HG02943 (cell line): ENCODE measurements at regions not wholly inside any gene's neighbourhood (a gene's known extent, or its start where the extent isn't known, plus 50 kb on each side); places are given as distances from the start of the nearest gene placed in this dataset.

Source experiments
- ATAC-seq: cut with Tn5 transposase; IDR thresholded peaks from one replicate; pipeline ENCODE4 v1.9.1; 2021; ENCODE audit warnings: mild to moderate bottlenecking, low read depth, moderate library complexity; ENCODE audit not compliant: unreplicated experiment

GRCh38 chr7:10875080-10875479 is 98.6 kb upstream of the PHF14 start:
- ATAC-seq, result no peak

- ATAC-seq, result peak; percentile 19
Observed at GRCh38 chr7:10888861-10889260, 84.8 kb upstream of the PHF14 start.

- peak; percentile 98 for ATAC-seq
Observed at GRCh38 chr7:10889266-10889898, 84.3 kb upstream of the PHF14 start.

DNA sequence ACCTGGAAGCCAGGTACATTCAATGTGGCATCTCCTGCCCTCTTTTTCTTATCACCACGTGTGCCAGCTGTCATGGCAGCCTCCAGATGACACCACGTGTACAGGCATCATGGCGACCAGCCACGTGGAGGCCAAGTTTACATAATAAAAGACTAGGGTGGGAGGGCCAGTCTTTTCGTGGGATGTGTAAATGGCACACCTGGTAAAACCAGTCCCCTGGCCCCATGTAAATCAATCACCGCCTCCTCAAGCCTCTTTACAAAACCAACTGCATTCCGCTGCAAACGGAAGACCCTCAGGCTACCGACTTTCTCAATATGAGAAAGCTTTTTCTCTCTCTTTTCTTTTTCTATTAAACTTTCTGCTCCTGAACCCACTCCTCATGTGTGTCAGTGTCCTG is 65.1 kb upstream of the PHF14 start:
- no peak for ATAC-seq

- no peak for ATAC-seq
Observed at GRCh38 chr7:10910447-10910846, 63.2 kb upstream of the PHF14 start.

DNA sequence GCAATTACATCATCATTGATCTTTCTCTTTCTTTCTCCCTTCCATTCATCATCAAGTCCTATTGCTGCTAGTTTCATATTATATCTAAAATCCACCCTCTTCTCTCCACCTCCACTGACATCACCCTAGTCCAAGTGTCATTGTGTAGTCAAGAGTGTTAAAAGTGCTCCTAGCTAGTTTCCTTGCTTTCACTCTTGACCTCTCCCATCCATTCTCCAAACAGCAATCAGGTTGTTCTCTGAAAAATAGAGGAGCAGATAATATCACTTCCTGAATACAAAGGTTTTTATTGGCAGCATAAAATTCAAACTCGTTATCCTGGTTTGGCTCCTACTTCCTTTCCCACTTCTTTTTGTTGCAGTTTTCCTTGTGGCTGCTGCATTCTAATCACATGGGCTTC is 61.6 kb upstream of the PHF14 start:
- no peak for ATAC-seq

- ATAC-seq, result no peak
Observed at GRCh38 chr7:10913457-10913856, 60.2 kb upstream of the PHF14 start.

GRCh38 chr7:10918093-10918590 is 55.5 kb upstream of the PHF14 start:
- no peak for ATAC-seq

- no peak for ATAC-seq
Observed at GRCh38 chr7:10919923-10920322, 53.7 kb upstream of the PHF14 start.
